ENCODE measurements at regions not wholly inside any gene's neighbourhood (a gene's known extent, or its start where the extent isn't known, plus 50 kb on each side); places are given as distances from the start of the nearest gene placed in this dataset.
"Not testable (repeated sequence)": the region's sequence is repeated elsewhere in the genome, so short reads cannot be mapped to it uniquely, and the experiment has no call there.

DNA sequence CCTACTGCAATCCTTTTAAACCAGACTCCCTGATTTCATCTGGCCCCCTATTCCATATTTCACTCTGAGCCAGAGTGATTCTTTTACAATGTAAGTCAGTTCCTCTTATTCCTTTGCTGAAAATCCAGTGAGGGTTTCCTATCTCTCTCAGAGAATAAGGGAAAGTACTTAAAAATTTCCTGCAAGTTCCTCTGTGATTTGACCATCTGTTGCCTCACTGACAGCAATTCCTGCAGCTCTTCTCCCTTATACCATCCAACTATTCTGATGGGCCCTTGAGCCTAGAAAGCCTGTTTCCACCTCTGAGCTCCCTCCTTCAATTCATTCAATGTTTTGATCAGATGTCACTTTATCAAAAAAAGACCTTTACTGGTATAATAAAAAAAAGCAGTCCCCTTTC is 317.1 kb upstream of the CCNH start:
- DNase-seq (ENCODE audit: low spot score) = no peak
- intact Hi-C loops (cut with DNase I) = no loop called here

DNA sequence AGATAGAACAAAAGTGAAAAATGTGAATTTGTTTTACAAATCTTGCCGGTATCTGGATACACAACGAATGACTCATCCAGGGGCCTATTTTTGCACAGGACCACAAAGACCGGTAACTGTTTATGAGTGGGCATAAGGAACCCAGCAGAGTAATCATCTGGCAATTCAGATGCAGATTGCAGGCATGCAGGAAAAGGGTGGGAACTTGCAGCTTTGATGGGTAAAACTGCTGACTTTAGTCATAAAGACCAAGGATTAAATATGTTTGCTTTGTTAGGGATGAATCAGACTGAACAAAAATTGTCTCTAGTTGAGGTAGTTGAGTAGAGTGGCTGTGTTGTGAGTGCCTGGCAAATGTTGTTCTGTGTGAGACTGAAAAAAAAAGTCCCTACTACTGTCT is 309.6 kb upstream of the CCNH start:
- DNase-seq (ENCODE audit: low spot score) = no peak
- intact Hi-C loops (cut with DNase I) = no loop called here

DNA sequence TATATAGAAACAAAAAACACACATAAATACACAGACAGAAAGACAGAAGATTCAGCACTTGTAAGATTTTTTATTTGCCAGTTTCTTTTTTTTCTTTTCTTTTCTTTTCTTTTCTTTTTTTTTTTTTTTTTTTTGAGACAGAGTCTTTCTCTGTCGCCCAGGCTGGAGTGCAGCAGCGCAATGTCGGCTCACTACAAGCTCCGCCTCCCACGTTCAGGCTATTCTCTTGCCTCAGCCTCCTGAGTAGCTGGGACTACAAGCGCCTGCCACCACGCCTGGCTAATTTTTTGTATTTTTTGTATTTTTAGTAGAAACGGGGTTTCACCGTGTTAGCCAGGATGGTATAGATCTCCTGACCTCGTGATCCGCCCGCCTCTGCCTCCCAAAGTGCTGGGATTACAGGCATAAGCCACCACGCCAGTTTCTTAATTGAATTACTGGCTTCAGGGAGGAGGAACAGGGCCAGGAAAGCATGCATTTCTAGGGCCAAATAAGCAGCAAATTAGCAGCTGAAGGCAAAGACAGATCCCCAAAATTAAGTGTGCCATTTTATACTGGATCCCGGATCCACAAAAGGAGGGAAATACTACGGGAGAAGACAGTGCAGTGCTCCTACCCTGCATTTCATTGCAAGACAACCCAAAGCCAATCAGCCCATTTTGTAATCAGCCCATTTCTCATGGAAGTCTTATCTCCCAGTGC is 305.6 kb upstream of the CCNH start:
- DNase-seq (ENCODE audit: low spot score); intact Hi-C loops (cut with DNase I): not testable (repeated sequence)

DNA sequence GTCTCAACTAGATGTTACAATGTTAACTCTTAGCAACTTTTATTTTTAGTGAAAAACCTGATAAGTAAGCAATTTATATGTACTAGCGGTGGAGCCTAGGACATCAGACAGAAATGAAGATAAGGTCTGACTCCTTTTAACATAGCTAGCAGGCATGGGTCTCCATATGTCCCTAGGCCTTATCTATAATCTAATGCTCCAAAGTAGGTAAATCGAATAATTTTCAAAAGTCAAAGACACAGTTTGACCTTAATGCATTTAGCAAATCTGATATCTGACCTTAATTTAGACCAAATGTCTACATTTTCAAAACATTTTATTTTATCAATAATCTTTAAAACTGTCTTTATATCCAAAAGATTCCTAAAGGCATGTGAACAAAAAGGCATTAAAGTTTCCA is 305.0 kb upstream of the CCNH start:
- intact Hi-C loops (cut with DNase I) = no loop called here
- no peak for DNase-seq (ENCODE audit: low spot score)

DNA sequence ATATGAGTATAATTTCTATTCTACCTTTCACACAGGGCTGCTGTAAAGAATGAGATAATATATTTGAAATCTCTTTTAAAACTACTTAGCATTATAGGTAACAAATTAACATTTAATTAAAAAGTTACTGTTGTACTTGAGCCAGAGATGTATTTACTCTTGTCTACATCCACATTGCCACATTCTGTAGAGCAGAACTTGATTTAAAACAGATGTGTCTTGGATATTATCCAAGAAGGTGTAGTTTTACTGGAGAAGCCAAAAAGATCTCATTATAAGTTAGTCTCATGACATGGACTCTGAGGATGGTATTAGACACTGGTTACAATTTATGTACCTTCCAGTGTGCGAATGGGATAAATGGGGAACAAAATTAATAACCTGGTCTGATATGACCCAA is 293.1 kb upstream of the CCNH start:
- intact Hi-C loops (cut with DNase I) = no loop called here
- DNase-seq (ENCODE audit: low spot score) = no peak

DNA sequence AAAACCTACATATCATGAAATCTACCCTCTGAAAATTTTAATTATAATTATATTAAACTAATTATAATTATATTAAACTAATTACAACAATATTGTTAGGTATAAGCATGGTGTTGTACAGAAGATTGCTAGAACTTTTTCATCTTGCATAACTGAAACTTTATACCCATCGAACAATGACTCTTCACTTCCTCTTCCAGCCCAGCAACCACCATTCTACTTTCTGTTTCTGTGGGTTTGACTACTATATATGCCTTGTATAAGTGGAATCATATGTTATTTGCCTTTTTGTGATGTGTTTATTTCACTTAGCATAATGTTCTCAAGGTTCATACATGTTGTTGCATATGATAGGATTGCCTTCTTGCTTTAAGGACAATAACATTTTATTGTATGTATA is 274.2 kb upstream of the CCNH start:
- intact Hi-C loops (cut with DNase I) = no loop called here
- DNase-seq (ENCODE audit: low spot score) = no peak

DNA sequence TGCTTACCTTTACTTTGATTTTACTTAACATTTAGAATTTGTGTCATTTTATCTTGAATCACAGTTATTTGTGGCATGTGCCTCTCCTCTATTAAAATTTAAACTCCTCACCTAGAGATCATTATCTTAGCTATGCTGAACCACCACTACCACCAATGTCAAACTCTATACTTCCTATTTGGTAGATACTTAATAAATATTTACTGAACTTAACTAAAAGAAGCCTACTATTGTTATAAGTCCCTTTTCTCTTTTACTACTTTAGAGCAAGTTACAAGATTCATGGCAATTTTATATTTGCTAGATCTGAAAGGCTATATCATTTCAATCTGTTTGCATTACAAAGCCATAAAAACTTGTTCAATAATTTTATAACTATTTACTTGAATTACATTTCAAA is 273.3 kb upstream of the CCNH start:
- intact Hi-C loops (cut with DNase I) = no loop called here
- DNase-seq (ENCODE audit: low spot score) = no peak

DNA sequence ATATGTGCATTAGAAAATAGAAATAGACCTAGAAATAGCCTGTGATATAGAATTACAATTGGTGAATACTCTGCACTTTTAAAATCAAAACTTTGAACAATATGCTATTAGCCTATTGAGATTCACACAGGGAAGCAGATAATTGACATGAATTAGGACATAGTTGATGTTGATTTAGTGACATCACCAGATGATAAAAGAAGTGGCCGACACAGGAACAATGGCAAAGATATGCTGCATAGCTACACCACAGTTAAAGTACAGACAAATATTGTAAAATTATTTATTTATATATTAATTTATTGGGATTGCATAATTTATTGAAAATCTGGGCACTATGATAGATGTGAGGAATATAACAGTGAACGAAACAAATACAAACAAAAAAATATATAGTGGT is 261.5 kb upstream of the CCNH start:
- no peak for DNase-seq (ENCODE audit: low spot score)
- intact Hi-C loops (cut with DNase I) = no loop called here

DNA sequence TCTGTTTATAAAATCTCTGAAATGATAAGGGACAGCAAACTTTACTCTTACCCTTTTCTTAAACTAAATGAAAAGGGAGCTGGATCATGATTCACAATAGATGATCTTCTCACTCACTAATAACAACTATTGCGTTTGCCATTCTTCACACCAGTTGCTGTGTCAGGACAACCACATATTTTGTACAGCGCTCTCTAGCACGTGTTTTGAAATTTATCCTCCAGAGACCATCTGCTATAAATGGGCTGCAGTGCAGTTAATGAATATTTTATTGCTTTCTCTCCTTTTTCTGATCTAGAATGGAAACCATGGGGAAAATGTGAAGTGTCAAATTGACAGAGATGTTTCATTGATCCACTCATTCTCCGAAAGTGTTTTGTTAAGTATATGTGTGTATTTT is 258.4 kb upstream of the CCNH start:
- intact Hi-C loops (cut with DNase I) = no loop called here

DNA sequence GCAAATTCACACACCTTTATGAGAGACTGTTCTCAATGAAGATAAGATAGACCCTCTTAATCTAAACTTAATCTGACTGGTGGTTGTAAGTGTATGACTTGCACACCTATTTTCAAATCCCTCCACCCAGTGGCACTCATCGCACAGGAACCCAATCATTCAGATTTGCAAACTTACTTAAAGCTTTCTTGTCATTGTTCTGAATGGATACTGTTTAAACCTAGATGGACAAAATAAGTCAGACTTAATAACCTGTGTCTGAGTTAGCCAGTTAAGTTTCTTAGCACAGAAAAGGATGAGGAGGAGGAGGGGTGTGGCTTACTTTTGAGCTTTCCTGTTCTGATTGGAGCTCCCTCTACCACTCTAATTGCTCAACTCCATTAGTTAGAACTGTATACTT is 252.4 kb upstream of the CCNH start:
- intact Hi-C loops (cut with DNase I) = no loop called here
- no peak for DNase-seq (ENCODE audit: low spot score)

More for the DNA sequence above, 258.4 kb upstream of the CCNH start:
- no peak for DNase-seq (ENCODE audit: low spot score)

DNA sequence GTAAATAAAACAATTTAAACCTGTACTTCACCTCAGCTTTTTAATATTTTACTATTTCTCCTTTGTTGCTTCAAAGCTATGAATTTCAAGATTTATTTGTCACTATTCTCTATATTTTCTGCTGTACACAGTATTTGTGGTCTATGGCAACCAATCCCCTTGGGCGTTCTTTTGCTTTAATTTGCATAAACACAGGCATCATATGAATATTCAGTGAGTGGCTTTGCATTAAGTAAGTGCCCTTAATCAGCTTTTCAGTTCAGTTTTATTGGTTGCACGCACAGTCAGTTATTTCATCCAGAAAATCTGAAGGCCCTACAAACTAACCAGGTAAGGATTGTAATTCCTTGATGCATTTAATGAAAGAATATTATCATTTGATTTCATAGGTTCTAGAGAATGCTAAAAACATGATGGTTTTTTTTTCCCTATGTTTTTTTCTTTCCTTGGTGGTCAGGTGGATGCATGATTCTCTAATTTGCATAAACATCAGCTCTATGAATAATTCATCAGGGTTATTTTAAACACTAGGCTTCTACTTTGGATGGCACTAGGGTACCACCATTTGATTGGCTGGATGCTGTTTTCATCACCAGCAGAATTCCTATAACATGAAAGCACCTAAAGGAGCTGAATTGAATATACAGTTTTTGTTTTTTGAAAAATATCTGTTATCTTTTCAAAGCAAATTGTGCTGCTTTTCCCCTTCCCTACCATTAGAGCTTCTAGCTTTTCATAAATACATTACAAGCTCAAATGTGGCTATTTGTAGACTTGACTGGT is 249.2 kb upstream of the CCNH start:
- DNase-seq (ENCODE audit: low spot score) = no peak
- intact Hi-C loops (cut with DNase I) = no loop called here

DNA sequence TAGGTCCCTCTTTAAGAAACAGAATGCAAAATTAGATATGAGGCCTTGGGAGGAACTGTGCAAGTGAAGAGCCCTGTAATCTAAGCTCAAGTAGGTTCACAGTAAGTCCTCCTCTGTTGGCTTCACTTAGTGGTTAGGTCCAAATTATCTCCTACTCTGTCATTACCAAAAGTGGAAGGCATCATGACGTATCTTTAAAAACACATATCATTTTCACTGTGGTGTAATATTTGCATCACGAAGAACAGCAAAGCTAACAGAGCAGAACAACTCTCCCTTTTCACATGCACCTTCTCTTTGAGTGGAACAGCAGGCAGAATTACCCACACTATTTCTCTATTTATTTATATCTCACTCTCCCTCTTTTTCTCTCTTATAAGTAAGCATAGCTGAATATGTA is 240.5 kb upstream of the CCNH start:
- intact Hi-C loops (cut with DNase I) = no loop called here
- no peak for DNase-seq (ENCODE audit: low spot score)

DNA sequence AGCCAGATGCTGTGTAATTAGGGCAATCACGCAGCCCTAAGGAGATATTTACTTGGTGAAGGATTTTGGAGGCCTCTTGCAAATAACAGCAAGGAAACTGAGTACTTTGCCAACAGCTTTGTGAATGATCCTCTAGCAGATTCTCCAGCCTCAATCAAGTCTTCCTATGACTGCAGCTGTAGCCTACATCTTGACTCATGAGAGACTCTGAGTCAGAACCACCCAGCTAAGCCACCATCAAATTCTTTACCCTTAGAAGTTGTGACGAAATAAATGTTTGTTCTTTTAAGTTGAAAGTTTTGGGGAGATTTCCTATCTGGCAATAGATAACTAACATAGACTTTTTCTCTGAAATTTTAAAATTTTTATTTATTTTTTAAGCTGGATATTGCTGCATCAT is 237.6 kb upstream of the CCNH start:
- intact Hi-C loops (cut with DNase I) = no loop called here

DNA sequence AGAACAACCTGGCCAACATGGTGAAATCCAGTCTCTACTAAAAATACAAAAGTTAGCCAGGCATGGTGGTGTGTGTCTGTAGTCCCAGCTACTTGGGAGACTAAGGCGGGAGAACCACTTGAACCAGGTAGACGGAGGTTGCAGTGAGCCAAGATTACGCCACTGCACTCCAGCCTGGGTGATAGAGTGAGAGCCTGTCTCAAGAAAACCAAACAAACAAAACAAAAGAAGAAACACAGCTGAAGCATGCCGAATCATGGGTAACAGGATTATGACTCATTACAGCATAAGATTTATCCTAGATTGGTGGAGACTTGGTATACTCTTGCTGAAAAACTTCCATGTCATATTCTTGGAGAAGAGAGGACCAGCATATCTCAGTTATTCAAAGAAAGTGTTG is 236.7 kb upstream of the CCNH start:
- no peak for DNase-seq (ENCODE audit: low spot score)
- intact Hi-C loops (cut with DNase I) = no loop called here

More for the DNA sequence above, 237.6 kb upstream of the CCNH start:
- DNase-seq (ENCODE audit: low spot score) = no peak

DNA sequence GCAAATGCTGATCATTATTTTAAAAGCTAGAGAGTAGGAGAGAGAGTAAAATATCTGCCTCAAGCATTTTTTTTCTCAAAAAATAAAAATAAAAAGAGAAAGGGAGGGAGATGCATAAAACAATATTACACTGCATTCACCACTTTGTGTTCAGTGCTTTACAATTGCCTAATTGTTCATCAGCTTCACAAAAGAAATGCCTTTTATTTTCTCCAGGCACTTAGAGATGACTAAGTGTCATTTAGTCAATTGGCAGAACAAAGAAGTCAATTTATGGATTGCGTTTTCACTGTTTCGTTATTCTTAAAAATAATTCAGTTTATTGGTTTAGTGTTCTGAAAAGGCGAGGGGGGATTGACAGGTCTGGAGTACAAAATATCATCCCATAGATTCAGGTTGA is 232.5 kb upstream of the CCNH start:
- no peak for DNase-seq (ENCODE audit: low spot score)
- intact Hi-C loops (cut with DNase I) = no loop called here

DNA sequence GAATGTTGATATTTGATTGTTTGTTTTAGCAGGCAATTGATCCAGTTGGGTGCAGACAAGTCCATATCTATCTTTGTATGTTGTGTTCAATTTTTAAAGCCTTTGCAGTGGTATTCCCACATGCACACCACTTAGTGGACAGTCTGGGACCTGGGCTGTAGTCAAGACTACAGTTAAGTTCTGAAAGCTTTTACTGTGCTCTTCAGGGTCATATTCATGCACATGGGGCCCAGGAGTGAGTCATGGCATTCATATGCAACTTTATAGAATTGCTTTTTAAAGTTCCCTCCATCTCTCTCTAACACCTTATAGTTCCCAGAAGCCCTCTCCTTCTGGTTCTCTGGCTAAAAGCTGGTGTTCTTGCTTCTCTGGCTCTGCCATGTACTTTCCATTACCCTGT is 228.2 kb upstream of the CCNH start:
- intact Hi-C loops (cut with DNase I) = no loop called here
- no peak for DNase-seq (ENCODE audit: low spot score)

DNA sequence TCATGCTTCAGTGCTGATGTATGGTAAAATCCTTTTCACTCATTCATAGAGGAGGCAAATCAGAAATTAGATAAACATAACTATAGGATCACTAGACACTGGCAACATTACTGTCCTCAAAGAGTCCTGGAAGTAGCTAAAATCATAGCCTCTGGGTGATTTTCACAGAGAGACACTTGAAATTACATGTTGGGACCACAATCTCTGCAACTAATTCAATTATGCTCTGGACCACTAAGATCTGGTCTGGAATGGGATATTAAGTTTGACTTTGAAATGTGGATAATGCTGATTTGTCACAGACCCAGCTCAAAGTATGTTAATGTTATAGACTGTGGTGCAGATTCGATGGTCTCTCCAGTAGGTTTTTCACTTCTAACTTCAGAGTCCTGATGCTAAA is 214.6 kb upstream of the CCNH start:
- intact Hi-C loops (cut with DNase I) = no loop called here
- DNase-seq (ENCODE audit: low spot score) = no peak

DNA sequence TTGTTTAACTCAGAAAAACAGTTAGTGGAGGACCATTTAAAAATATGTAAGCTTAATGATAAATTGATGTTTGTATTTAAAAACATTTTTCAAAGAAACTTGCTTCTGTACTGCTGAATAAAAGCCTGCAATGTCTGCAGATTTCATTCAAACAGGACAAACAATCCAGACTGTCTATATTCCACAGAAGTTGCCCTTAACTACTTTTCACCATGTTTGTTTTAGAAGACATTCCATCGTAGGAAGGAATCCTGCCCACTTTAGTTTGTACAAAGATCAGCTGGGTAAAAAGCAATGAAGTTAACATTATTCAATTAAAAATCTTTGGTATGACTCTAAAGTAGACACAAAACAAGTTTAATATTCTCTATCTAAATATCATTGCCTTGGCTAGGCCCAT is 195.7 kb upstream of the CCNH start:
- intact Hi-C loops (cut with DNase I) = no loop called here
- DNase-seq (ENCODE audit: low spot score) = no peak

DNA sequence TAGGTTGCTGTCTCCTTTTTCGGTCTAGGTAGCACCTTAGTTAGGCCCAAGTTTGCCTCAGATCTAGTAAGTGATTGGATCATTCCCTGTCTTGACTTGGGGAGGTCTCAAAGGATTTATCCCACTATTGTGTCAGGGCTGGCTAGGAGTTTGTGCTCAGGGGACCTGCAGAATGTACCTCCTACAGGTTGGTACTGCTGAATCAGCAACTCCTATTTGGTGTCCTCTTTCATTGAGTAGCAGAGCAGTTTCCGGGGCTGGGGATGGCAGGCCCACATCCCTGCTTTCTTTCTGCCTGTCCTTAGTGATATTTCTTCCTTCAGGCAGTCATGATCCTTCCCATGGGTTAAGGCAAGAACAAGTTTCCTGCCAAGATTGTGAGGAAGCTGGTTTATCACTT is 192.9 kb upstream of the CCNH start:
- no peak for DNase-seq (ENCODE audit: low spot score)
- intact Hi-C loops (cut with DNase I) = no loop called here

DNA sequence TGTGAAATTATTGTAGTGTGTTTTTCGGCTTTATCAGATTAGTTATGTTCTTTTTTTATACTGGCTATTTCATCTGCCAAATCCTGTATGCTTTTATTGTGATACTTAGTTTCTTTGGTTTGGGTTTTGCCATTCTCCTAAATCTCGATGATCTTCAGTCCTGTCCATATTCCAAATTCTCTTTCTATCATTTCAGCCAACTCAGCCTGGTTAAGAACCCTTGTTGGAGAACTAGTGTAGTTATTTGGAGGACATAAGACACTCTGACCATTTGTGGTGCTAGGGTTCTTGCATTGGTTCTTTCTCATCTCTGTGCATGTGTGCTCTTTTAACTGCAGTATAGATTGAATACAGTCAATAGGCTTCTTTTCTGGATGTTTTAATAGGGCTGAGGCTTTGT is 187.0 kb upstream of the CCNH start:
- intact Hi-C loops (cut with DNase I) = no loop called here
- no peak for DNase-seq (ENCODE audit: low spot score)

DNA sequence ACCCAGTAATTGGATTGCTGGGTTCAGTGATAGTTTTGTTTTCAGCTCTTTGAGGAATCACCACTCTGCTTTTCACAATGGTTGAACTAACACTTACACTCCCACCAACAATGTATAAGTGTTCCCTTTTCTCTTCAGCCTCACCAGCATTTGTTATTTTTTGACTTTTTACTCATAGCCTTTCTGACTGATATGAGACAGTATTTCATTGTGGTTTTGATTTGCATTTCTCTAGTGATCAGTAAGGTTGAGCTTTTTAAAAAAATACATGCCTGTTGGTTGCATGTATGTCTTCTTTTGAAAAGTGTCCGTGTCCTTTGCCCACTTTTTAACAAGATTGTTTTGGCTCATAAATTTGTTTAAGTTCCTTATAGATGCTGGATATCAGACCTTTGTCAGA is 185.7 kb upstream of the CCNH start:
- DNase-seq (ENCODE audit: low spot score) = no peak
- intact Hi-C loops (cut with DNase I) = no loop called here

All from posterior vena cava (tissue), 2 donors.